Natural killer cell treated with Interleukin-12 subunit alpha and Interleukin-12 subunit beta and Interleukin-15 and Interleukin-18, amount 100 ng/mL, for 72 hours (primary cell): ENCODE measurements at regions not wholly inside any gene's neighbourhood (a gene's known extent, or its start where the extent isn't known, plus 50 kb on each side); places are given as distances from the start of the nearest gene placed in this dataset.
A peak's percentile ranks its signal among the peaks of the same experiment; 100 is the strongest.
"Not testable (repeated sequence)": the region's sequence is repeated elsewhere in the genome, so short reads cannot be mapped to it uniquely, and the experiment has no call there.

Experiments used
- ATAC-seq, 2 donors: fragments of 150-1000 bp; cut with Tn5 transposase in 1 of 2; sonication (Bioruptor Pico), chemical (Tn5 transposase) in 1 of 2; 2 replicates each; pipeline ENCODE4 v1.10.0; 2021
- DNase-seq: peaks from one replicate; pipeline ENCODE4 v3.0.0; 2022; ENCODE audit warnings: low spot score
- H3K27ac Mint-ChIP-seq, 2 donors: 1 replicate in 1 of 2; 2 replicates in 1 of 2; pipeline ENCODE4 v1.8.0; 2022; ENCODE audit warnings: mixed read lengths in 2 of 2, mild to moderate bottlenecking in 1 of 2, moderate library complexity in 1 of 2
- H3K27me3 Mint-ChIP-seq, 2 donors: 1 replicate in 1 of 2; 2 replicates in 1 of 2; pipeline ENCODE4 v1.8.0; 2022; ENCODE audit warnings: mixed read lengths in 2 of 2
- H3K36me3 Mint-ChIP-seq: one replicate; pipeline ENCODE4 v1.8.0; 2022; ENCODE audit warnings: mixed read lengths
- H3K4me1 Mint-ChIP-seq, 2 donors: 1 replicate in 1 of 2; 2 replicates in 1 of 2; pipeline ENCODE4 v1.8.0; 2022; ENCODE audit warnings: low read depth in 2 of 2, mixed read lengths in 2 of 2, mild to moderate bottlenecking in 1 of 2
- H3K4me3 Mint-ChIP-seq: one replicate; pipeline ENCODE4 v1.8.0; 2022; ENCODE audit warnings: mixed read lengths
- H3K9me3 Mint-ChIP-seq: 2 replicates; pipeline ENCODE4 v1.8.0; 2022; ENCODE audit warnings: mixed read lengths

DNA sequence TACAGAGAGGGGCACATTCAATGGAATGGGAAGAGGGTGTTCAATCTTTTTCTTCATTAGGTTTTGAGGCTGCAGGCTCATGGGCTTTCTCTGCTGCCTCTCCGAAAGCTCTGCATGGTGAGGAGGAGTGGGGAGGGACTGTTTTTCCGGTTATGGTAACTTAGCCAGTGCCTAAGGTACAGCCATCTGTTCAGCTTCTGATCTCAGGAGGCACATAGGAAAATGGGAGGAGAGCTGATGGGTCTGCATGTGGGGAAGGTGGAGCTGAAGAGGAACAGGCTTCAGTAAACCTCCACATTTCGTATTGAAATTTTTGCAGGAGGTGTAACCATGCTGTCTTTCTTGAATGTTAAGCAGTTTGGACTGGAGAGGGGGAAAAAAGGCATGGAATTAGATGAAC, 1020.4 kb upstream of the WWC1 start:
- no peaks in the 10 kb centered on the region for H3K36me3 Mint-ChIP-seq
- H3K4me1 Mint-ChIP-seq = no peaks in the 10 kb centered on the region
- no peak for ATAC-seq
- H3K4me3 Mint-ChIP-seq = no peak overlapping the region
- DNase-seq = no peak
- no peak overlapping the region for H3K27ac Mint-ChIP-seq
- H3K9me3 Mint-ChIP-seq = peaks cover 10% of the 10 kb centered on the region
- no peaks in the 10 kb centered on the region for H3K27me3 Mint-ChIP-seq

DNA sequence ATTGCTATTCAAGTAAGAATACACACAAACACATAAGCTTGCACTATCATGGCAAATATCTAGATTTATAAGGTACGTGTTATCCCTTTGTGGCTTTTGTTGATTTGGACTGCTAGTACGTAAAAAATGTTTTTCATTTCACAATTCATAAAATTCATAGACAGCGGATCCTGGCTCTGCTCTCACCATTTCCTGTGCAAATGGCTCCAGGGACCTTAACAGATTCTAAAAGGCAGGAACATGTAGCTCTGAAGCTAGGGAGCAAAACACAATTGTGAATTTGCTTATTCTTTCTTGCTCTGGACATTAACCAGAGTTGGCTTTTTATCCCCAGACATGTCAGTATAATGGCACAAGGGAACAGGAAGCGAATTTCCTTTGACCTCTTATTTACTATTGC, 1019.9 kb upstream of the WWC1 start:
- no peak overlapping the region for H3K4me3 Mint-ChIP-seq
- no peak overlapping the region for H3K27ac Mint-ChIP-seq
- H3K4me1 Mint-ChIP-seq = no peaks in the 10 kb centered on the region
- H3K27me3 Mint-ChIP-seq = no peaks in the 10 kb centered on the region
- peaks cover 12% of the 10 kb centered on the region for H3K9me3 Mint-ChIP-seq
- no peak for DNase-seq
- no peaks in the 10 kb centered on the region for H3K36me3 Mint-ChIP-seq
- no peak for ATAC-seq

DNA sequence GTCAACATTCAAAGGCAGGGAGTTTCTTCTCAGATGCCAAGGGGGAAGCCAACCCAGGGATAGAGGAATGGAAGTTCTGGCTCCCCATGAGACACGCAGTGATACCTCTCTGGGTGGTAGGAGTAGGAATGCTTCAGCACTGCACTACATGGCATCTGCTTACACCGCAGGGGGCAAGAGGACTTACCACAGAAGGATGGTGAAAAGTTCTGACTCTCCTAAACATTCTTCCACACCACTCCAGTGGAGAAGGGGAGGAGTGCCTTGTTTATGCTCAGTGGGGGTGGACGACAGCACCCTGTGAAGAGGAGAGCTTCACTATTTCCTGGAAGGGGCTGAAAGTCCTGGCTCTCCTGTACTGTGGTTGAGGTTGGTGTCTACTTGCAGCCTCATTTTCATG, 1011.3 kb upstream of the WWC1 start:
- peak in 1 of 2 donors; percentile 6 for ATAC-seq
- no peak overlapping the region for H3K27ac Mint-ChIP-seq

DNA sequence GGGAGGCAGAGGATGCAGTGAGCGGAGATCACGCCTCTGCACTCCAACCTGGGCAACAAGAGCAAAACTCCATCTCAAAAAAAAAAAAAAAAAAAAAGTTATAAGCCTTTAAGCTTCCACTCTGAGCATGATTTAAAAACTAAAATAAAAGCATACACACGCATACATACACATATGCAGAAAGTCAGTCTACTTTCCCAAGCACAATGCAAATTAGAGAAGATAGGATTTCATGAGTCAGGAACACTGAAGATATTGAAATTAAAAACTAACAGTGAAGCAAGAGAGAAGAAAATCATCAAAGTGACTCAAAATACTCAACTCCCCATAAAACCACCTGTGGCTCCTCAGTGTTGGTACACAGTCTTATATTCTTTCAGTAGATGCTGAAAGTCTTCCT, 1009.5 kb upstream of the WWC1 start:
- Mint-ChIP-seq H3K4me1 (no peaks in the 10 kb centered on the region), H3K36me3 (peaks cover 9% of the 10 kb centered on the region), H3K27ac (no peak overlapping the region), H3K9me3 (peaks cover 20% of the 10 kb centered on the region), H3K4me3 (no peak overlapping the region), H3K27me3 (no peaks in the 10 kb centered on the region)
- DNase-seq (no peak), ATAC-seq (no peak)

More for the DNA sequence above, 1011.3 kb upstream of the WWC1 start:
- DNase-seq = no peak
- Mint-ChIP-seq H3K4me3 (no peak overlapping the region), H3K9me3 (peaks cover 23% of the 10 kb centered on the region), H3K4me1 (no peaks in the 10 kb centered on the region), H3K27me3 (no peaks in the 10 kb centered on the region), H3K36me3 (peaks cover 9% of the 10 kb centered on the region)

DNA sequence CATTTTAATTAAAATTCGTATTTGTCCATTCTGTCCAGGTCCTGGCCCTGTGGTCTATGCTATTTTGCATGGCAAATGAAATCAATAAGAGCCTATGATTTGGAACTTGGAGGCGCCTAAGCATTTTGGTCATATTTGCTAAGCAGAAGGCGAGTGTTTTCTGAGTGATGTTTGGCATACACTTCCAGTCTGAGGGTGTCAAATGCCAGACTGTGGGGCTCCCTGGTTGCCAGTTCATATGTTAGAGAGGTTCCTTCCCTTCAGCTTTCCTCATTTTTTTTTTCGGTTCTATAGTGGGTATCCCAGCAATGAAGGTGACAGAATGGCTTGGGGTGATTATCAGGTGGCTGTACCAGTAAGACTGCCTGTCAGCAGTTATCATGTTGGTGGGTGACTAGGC, 1007.8 kb upstream of the WWC1 start:
- DNase-seq (no peak), ATAC-seq (no peak)
- H3K36me3 Mint-ChIP-seq = peaks cover 9% of the 10 kb centered on the region
- H3K27me3 Mint-ChIP-seq = no peaks in the 10 kb centered on the region
- peaks cover 15% of the 10 kb centered on the region for H3K9me3 Mint-ChIP-seq
- no peak overlapping the region for H3K27ac Mint-ChIP-seq
- no peak overlapping the region for H3K4me3 Mint-ChIP-seq
- H3K4me1 Mint-ChIP-seq = no peaks in the 10 kb centered on the region

DNA sequence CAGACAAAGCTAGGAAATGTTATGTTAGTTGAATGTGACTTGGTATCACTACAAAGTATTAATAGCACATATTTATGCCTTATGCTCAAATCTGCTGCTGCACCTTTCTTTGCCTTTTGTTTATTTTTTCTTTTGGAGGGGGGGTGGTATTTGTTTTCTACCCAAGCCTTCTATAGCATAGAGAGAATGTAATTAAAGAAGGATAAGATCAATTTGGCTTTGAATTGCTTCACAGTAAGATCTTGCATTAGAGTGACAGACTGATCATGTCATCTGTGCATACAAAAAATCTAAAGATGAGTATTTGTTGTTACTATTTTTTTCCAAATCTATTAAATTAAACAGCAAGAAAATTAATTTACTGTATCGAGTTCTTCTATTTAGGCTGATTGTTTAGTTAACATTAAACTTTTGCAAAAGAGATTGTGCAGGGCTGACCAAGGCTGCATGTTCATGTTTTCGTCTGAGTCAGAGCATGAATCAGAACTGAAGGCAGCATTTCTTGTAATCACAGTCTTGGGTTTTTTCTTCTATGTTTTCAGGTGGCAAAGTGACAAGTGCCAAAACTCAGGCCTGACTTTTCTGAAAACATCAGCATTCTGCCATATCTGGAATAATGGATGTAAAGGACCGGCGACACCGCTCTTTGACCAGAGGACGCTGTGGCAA, 1007.1 kb upstream of the WWC1 start:
- Mint-ChIP-seq H3K27me3 (no peaks in the 10 kb centered on the region), H3K4me3 (no peak overlapping the region), H3K27ac (no peak overlapping the region), H3K9me3 (peaks cover 14% of the 10 kb centered on the region), H3K36me3 (peaks cover 5% of the 10 kb centered on the region), H3K4me1 (no peaks in the 10 kb centered on the region)
- DNase-seq (no peak), ATAC-seq (no peak)

DNA sequence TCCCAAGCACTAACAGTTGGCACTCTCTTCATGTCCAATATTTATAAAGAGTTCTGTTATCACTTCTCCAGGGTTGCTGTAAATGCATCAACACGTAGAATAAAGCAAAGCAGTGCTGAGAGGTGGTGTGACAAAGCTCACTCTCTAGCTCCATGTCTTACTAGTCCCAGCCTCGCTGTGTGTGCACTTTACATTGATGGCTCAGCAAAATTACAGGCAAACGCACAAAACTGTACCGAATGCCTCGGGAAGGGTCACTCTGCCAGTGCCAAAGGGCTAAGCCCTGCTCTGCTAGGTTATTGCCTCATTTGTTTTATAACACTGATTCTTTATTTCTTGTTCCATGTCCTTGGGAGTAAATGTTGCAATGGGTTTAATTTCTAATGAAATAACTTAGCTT, 1005.9 kb upstream of the WWC1 start:
- Mint-ChIP-seq H3K4me3 (no peak overlapping the region), H3K27ac (no peak overlapping the region), H3K9me3 (peaks cover 10% of the 10 kb centered on the region), H3K36me3 (no peaks in the 10 kb centered on the region), H3K4me1 (no peaks in the 10 kb centered on the region), H3K27me3 (no peaks in the 10 kb centered on the region)
- DNase-seq (no peak), ATAC-seq (no peak)

DNA sequence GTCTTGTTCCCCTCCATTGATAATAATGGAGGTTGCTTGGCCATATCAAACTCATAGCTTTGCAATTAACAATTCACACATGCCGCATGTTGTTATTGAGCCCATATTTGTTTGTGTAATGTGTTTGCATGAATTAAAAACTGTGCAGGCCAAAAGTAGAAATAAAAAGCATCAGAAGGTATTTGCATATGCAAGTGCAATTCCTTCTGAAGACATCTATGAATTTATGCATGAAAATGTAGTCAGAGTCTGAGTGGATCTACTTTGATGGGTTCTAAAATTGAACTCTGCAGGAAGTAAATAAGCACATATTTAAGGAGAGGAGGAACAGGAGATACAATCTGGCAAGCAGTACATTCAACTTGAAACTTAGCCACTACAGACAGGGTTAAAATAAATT, 1004.6 kb upstream of the WWC1 start:
- DNase-seq (no peak), ATAC-seq (no peak)
- no peak overlapping the region for H3K27ac Mint-ChIP-seq
- H3K36me3 Mint-ChIP-seq = no peaks in the 10 kb centered on the region
- H3K4me1 Mint-ChIP-seq = no peaks in the 10 kb centered on the region
- H3K4me3 Mint-ChIP-seq = no peak overlapping the region
- no peaks in the 10 kb centered on the region for H3K27me3 Mint-ChIP-seq
- peaks cover 10% of the 10 kb centered on the region for H3K9me3 Mint-ChIP-seq

DNA sequence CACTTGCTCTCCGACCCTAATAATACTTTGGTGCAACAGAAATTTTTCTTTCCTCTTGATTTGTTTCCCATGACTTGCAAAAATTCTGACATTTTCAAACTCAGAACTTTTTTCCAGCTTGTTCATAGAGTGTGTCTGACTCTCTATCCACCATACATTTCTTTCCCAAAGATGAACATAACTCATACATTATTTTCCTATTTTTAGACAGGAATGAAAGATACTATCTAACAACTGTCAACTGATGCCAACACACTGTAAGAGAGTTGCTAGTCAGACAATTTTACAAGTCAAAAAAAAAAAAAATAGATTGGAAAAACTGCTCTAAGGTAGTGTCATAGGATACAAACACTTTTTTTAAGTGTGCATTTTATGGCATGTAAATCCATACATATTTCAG, 1001.0 kb upstream of the WWC1 start:
- no peak for ATAC-seq
- no peak overlapping the region for H3K4me3 Mint-ChIP-seq
- no peak overlapping the region for H3K27ac Mint-ChIP-seq
- H3K9me3 Mint-ChIP-seq = peaks cover 12% of the 10 kb centered on the region
- no peak for DNase-seq
- no peaks in the 10 kb centered on the region for H3K4me1 Mint-ChIP-seq
- peaks cover 6% of the 10 kb centered on the region for H3K36me3 Mint-ChIP-seq
- H3K27me3 Mint-ChIP-seq = no peaks in the 10 kb centered on the region

DNA sequence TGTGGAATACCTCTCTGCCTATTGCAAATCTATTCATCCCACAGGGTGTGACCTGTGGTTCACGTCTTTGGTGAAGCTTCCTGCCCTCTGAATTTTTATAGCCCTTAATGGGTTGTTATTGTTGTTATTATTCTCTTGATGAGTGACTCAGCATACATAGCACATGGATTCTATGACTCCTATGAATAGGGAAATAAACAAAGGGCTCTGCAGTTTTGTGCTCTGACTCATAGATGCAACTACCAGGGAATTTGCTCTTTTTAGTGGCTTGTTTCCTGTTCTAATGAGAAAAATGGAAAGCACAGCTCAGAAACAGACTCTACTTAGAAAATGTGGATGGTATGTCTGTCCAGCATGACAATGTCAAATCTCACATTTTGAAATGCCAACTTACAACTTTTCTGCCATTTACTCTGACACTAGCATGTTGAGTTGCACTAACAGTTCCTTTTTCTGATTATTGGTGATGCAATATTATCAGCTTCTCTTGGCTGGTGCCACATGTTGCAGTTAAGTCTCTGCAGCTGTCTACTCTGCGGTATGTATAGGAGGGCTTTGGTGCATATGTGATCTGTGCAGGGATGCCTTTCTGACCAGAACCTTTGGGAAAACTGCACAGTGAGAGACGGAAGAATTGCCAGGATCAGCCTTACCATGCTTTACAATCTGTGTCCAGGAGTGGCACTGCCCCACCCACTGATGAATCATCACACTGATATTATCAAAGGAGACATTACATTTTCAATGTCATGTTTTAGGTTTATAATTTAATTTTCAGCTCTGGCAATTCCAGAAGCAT, 996.4 kb upstream of the WWC1 start:
- Mint-ChIP-seq H3K4me1 (no peaks in the 10 kb centered on the region), H3K9me3 (peaks cover 13% of the 10 kb centered on the region), H3K27ac (no peak overlapping the region), H3K27me3 (no peaks in the 10 kb centered on the region), H3K4me3 (no peak overlapping the region), H3K36me3 (peaks cover 14% of the 10 kb centered on the region)
- ATAC-seq (no peak), DNase-seq (no peak)

DNA sequence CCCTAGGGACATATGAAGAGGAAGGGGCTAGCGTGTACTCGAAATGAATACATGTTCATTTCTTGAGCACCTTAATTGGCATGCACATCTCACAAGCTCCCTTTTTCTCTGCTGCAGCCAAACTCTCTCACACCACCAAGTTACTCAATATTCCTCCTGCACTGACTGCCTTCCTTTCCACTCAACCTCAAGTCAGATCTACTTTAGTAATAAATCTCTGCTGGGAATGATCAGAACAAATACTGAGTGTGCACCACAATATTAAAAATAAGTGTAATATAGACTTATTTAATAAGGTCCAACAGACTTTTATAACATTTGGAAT, 995.8 kb upstream of the WWC1 start:
- peaks cover 18% of the 10 kb centered on the region for H3K9me3 Mint-ChIP-seq
- H3K27ac Mint-ChIP-seq = no peak overlapping the region
- no peaks in the 10 kb centered on the region for H3K27me3 Mint-ChIP-seq
- ATAC-seq (no peak), DNase-seq (no peak)
- peaks cover 16% of the 10 kb centered on the region for H3K36me3 Mint-ChIP-seq
- H3K4me3 Mint-ChIP-seq = no peak overlapping the region
- no peaks in the 10 kb centered on the region for H3K4me1 Mint-ChIP-seq

DNA sequence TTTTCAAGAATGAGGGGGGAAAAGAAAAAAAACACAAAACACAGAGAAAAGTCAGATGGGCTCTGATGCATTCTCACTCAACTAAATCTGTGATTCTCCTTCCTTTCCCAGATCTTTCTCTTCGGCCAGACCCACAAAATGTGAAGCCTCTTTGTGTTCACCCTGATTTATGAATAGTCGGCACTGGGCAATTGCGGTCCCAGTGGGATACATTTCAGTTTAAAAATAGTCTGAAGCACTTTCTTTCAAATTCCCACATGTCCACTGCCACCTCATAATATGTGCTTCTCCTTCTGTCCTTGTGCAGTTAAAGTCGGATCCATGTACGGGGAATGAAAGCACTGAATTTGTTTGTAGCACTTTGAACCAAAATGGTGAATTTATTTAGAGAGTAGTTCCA, 995.4 kb upstream of the WWC1 start:
- DNase-seq (no peak), ATAC-seq (no peak)
- no peak overlapping the region for H3K4me3 Mint-ChIP-seq
- no peaks in the 10 kb centered on the region for H3K4me1 Mint-ChIP-seq
- no peak overlapping the region for H3K27ac Mint-ChIP-seq
- H3K36me3 Mint-ChIP-seq = peaks cover 16% of the 10 kb centered on the region
- H3K27me3 Mint-ChIP-seq = no peaks in the 10 kb centered on the region
- peaks cover 19% of the 10 kb centered on the region for H3K9me3 Mint-ChIP-seq

DNA sequence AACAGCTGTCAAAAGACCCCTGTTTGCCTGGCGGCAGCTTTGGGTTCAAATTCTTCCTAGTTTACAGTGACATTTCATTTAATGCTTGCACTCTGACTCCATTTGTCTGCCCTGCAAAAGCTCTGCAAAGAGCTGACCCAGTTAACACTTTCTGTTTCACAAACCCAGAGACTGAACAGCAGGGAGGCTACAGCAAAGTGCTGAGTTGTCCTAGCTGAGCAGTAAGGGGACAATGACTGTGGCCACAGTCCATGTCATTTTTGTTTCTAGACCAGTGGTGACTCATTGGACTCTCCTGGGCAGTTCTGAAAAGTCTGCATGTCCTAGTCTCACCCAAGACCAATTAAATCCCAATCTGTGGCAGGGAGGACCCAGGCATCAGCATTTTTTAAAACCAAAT, 994.8 kb upstream of the WWC1 start:
- Mint-ChIP-seq H3K4me1 (no peaks in the 10 kb centered on the region), H3K36me3 (peaks cover 16% of the 10 kb centered on the region), H3K9me3 (peaks cover 19% of the 10 kb centered on the region), H3K27me3 (no peaks in the 10 kb centered on the region), H3K27ac (no peak overlapping the region), H3K4me3 (no peak overlapping the region)
- ATAC-seq (no peak), DNase-seq (no peak)

DNA sequence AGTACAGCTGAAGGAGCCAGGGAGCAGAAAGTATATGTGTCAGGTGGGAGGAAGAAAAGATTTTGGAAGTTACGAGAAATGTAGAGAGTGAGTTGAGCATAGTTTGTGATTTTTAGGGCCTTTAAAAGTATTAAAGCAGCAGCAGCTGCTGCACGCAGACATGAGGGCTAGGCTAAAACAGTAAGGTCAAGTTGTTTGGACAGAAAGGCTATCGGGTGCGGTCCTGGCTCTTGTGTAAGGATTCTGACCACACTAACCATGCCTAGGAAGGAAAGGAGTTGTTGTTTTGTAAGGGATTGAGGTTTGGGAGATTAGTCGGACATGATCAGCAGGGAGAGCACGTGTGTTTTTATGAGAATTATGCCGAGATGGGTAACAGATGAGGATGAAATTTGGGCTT, 991.6 kb upstream of the WWC1 start:
- Mint-ChIP-seq H3K9me3 (peaks cover 27% of the 10 kb centered on the region), H3K36me3 (peaks cover 15% of the 10 kb centered on the region)
- not testable (repeated sequence) for ATAC-seq, DNase-seq, H3K4me1 Mint-ChIP-seq, H3K4me3 Mint-ChIP-seq, H3K27me3 Mint-ChIP-seq, H3K27ac Mint-ChIP-seq

DNA sequence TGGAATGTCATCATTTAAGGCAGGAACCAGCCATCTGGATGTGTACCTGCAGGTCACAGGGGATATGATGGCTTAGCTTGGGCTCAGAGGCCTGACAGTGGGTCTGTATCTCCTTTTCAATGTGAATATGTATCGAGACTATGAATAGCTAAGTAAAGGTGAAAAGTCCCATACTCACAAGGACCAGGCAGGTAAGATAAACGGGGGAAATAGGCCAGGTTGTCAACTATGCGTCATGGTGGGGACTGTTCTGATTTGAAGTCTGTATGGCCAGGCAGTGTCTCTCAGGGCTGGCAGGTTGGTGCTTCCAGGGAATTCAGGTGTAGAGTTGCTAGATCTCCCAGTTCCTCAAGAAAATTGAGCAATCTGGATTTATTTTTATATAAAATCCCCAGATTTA, 987.9 kb upstream of the WWC1 start:
- DNase-seq (no peak), ATAC-seq (no peak)
- H3K27ac Mint-ChIP-seq = no peak overlapping the region
- H3K4me3 Mint-ChIP-seq = no peak overlapping the region
- no peaks in the 10 kb centered on the region for H3K4me1 Mint-ChIP-seq
- no peaks in the 10 kb centered on the region for H3K27me3 Mint-ChIP-seq
- H3K9me3 Mint-ChIP-seq = peaks cover 38% of the 10 kb centered on the region
- peaks cover 9% of the 10 kb centered on the region for H3K36me3 Mint-ChIP-seq
